HS-27A (cell line): ENCODE measurements at regions not wholly inside any gene's neighbourhood (a gene's known extent, or its start where the extent isn't known, plus 50 kb on each side); places are given as distances from the start of the nearest gene placed in this dataset.
"Not testable (repeated sequence)": the region's sequence is repeated elsewhere in the genome, so short reads cannot be mapped to it uniquely, and the experiment has no call there.

Experiments used
- DNase-seq: peaks from one replicate; pipeline ENCODE4 v3.0.0-alpha.2; 2012; ENCODE audit warnings: low read depth, missing footprints

GRCh38 chr10:9379183-9379582, 1324.7 kb downstream of the GATA3 start:
- no peak for DNase-seq

DNA sequence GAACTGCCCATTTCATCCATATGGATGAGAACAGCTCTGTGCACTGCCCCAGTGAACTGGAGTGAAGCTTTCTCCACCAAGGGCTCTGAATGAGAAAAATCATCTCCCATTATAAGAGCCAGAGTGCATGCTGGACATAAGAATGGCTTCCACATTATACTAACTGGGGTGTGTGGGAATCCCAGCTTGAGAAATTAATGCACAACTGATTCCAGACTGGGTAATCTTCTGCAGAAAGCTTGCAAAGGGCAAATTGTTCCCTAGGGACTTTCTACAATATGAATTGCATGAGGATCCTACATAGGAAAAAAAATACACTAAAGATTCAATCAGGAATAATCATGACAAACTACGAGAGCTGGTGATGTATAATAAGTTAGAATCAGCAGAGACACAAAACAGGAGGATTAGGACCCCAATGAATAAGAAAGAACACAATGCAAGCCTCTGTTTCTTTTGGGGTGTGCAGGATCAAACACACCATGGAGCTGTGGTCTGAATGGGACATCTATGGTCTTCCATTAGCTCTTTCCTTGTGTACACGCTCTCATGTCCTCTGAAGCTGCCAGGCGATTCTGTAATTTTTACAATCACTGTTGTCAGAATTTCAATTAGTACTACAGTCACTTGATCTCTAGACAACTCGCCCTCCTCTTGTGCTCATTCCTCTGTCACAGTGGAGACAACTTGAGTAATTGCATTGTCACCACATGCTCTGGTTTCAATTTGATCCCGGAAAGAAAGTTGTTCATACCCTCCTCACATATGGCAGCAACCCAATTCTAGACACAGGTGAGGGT, 1327.4 kb downstream of the GATA3 start:
- no peak for DNase-seq

DNA sequence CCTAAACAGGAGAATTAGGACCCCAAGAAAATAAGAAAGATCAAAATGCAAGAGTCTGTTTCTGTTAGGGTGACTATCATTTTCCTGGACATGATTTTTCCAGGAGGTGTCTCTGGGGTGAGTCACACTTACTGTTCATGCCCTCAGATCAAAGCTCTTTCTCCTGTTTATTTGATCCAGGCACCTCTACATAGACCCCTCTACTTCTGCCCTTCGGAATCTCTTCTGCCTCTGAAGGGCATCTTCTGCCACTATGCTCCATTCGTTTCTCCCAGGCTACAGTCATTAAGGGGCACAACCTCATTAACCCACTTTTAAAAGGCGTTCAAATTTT, 1328.0 kb downstream of the GATA3 start:
- no peak for DNase-seq

DNA sequence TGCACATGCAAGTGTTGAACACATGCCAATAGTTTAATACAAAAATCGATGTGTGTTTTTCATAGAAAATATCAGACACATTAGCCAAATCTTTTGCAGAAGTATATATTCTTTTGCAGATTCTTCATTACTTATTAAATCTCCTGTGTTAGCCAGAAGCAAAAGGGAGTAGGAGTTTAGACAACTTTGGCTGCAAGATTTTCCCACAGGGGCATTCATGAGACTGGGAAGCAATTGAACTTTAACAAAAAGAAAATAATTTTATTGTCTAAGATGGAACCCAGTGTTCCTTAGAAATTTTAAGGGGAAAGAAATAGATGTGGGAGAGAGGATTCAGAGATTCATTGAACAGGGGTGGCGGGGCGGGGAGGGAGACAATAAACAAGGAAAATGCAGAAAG, 1336.0 kb downstream of the GATA3 start:
- no peak for DNase-seq

GRCh38 chr10:9399275-9399983, 1344.9 kb downstream of the GATA3 start:
- no peak for DNase-seq

DNA sequence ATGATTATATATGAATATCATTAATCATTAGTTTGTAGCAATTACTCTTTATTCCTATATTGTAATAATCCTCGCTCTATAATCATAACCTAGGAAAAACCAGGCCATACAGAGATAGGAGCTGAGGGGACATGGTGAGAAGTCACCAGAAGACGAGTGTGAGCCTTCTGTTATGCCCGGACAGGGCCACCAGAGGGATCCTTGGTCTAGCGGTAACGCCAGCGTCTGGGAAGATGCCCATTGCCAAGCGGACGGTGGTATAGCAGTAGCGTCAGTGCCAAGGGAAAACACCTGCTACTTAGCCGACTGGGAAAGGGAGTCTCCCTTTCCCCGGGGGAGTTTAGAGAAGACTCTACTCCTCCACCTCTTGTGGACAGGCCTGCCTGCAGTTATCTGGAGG, 1347.6 kb downstream of the GATA3 start:
- DNase-seq = not testable (repeated sequence)

DNA sequence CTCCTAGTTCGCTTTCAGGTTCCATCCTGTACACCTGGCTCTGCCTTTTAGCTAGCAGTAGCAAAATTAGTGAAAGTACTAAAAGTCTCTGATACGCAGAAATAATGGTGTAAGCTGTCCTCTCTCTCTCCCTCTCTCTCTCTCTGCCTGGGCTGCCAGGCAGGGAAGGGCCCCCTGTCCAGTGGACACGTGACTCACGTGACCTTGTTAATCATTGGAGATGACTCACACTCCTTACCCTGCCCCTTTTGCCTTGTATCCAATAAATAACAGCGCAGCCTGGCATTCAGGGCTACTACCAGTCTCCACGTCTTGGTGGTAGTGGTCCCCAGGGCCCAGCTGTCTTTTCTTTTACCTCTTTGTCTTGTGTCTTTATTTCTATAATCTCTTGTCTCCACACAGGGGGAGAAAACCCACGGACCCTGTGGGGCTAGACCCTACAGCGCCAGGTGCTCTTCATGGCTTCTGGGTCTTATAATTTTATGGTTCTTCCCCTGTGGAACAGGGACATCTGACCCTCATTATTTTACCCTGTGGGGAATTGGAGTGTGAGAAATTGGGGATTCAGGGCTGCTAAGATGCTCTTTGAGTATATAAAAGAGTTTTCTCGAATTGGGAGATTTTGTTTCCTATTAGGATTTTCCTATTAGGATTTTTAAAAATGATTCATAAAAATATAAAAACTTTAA, 1348.2 kb downstream of the GATA3 start:
- DNase-seq = not testable (repeated sequence)

DNA sequence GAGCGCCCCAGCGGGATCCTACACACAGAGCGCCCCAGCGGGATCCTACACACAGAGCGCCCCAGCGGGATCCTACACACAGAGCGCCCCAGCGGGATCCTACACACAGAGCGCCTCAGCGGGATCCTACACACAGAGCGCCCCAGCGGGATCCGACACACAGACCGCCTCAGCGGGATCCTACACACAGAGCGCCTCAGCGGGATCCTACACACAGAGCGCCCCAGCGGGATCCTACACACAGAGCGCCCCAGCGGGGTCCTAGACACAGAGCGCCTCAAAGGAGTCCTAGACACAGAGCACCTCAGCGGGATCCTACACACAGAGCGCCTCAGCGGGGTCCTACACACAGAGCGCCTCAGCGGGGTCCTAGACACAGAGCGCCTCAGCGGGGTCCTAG, 1352.7 kb downstream of the GATA3 start:
- not testable (repeated sequence) for DNase-seq

DNA sequence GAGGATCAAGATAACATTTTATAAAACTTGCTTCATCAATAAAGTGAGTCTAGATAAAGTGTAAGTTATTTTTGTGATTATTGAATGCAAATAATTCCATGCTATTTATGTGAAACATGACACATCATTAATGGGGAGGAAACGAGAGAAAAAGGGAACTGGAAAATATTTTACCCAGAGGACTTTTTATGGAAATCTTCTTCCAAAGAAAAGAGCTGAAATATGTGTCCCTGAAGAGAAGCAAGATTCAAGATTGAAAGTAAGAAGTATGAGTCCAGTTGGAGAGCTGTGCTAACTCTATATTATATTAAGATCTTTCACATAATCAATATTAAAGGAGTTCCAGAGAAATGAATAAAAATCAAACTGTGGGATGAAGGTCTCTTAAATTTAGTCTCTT, 1361.8 kb downstream of the GATA3 start:
- no peak for DNase-seq

DNA sequence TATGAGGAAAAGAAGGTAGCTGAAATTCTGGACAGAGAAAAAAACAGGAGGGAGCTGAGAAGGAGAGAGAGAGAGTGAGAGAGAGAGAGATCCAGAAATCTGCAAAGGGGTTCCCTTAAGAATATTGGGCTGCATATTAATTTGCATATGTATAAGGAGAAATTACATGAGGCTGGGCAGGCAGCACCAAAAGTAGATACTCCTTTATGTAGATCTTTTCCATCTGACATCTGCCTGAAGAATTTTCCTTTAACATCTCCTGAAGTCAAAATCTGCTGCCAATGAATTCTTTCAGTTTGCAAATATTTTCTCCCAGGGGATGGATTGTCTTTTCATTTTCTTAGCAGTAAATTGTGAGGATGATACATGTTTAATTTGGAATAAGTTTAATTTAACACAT, 1365.3 kb downstream of the GATA3 start:
- no peak for DNase-seq

DNA sequence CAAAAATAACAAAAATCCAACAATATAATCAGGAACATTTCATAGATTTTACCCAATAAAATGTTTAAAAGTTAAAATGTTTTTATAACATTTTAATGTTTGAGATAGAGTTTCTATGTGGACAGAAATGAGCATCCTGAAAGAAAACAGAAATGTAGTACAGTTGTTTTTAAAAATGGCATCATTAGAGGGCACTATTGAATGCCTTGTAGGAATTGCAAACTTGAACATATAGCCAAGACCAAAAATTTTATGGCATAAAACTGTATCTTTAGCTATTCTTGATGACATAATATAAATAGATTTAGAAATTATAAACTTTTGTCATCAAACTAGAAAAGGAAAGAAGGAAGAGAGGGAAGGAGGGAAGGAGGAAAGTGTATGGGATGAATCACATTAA, 1372.7 kb downstream of the GATA3 start:
- no peak for DNase-seq

DNA sequence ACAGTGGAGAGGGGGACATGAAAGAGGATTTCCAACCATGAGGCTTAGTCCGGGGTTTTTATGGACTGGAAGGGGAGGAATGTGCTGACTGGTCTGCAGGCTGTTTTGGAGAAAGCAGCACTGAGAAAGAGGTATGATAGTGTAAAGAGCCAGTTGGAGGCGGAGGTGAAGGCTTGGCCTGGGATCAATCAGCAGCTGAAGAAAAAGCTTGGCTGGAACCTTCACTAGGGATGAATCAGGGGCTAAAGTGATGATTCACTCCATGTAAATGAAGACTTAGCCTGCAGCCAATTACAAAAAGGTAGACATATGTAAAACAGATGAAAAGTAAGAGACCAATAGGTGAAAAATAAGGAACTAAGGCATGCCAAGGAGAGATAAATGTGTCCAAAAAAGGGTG, 1382.6 kb downstream of the GATA3 start:
- DNase-seq = no peak

GRCh38 chr10:9443758-9444157, 1389.3 kb downstream of the GATA3 start:
- no peak for DNase-seq

DNA sequence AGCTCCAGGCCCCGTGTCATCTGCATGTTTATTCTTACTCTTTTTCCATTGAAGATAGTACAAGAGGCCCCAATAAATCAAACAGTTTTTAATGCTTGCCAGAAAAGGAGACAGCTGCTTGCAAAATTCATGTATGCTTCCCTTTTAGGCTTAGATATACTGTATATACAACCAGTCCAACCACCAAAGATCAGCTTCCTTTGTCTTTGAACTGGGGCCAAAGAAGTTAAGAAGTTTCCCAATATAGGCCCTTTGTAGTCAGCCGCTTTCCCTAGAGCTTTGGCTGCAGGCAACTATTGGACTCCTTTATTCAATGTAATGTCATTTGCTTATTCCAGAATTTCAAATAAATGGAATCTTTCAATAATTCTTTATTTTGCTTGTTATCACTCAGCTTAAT, 1395.0 kb downstream of the GATA3 start:
- DNase-seq = no peak

- no peak for DNase-seq
These were observed 1396.3 kb downstream of the GATA3 start for GRCh38 chr10:9450801-9451200.

GRCh38 chr10:9451211-9451773, 1396.8 kb downstream of the GATA3 start:
- no peak for DNase-seq

DNA sequence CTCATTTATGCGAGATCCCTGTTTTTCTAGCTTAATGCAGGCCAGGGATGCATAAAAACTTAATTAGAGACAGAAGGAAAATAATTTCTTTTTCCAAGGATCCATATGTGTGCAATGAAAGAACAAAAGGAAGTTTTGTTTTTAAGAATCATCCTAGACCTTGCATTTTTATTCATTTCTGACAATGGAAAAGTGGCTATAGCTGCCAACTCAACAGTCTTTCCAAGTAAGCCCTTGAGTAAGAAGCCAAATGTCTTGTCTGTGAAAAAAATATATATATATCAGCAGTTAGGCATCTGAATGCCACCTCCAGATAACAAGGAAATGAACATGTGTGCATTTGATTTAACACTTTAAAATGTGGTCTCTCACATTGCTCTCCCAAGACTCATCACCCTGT, 1397.6 kb downstream of the GATA3 start:
- no peak for DNase-seq

DNA sequence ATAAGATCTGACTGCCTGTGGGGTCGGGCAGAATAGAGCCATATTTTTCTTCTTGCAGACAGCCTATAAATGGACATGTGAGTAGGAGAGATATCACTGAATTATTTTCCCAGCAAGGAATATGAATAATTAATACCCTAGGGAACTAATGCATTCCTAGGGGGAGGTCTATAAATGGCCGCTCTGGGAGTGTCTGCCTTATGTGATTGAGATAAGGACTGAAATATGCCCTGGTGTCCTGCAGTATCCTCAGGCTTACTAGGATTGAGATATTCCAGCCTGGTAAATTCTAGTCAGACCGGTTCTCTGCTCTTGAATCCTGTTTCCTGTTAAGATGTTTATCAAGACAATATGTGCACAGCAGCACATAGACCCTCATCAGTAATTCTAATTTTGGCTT, 1399.4 kb downstream of the GATA3 start:
- not testable (repeated sequence) for DNase-seq

- no peak for DNase-seq
These were observed 1415.2 kb downstream of the GATA3 start for GRCh38 chr10:9469663-9470205.

DNA sequence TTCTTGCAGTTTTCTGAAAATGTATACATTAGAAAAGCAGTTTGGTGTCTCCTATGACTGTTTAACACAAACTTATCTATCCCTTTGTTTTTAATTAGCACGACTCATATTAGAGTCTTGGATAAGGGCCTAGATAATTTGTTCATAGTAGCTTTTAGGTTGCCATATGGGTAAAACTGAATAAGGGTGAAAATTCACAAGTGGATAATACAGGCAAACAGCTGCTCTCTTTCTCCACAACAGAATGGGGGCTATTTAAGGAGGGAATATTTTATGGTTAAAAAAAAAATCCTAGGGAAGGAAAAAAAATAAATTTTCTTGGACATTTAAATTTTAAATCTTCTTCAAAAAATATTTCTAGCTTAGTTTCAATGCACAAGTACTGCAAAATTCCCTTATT, 1416.1 kb downstream of the GATA3 start:
- DNase-seq = no peak

- DNase-seq = no peak
These were observed 1447.5 kb downstream of the GATA3 start for GRCh38 chr10:9501944-9502343.

DNA sequence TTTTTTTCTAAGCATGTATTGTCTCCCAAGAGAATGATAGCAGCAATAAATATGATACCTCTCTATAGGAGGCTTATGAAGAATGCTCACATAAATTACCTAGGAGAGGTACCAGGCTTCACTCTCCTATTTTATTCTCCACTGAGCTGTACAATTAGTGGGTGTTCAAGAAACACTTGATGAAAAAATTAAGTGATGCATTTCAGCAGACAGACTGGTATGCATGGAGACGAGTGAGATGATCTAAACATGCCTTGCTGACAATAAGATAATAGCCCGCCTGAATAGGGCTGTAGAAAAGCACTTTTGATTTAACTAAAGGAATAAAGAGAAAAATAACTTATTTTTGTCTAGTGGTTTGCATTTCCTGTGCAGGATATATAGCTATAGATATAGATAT, 1449.7 kb downstream of the GATA3 start:
- no peak for DNase-seq

DNA sequence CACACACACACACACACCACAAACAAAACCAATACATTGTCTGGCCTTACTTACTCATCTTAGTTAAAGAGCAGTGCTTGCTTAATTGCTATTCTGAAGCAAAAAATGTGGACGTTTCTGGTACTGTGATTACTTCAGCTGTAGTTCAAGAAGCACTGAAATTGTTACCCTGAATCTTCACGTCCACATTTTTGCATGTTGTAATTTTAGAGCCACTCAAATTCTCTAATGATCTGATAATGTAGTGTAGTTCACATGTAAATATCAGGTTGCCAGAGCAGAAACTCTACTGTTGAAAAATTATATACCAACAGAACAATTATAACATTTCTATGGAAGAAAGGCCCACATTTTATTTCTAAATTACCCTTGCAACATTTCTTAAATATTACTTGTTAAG, 1451.1 kb downstream of the GATA3 start:
- no peak for DNase-seq
